ENCODE measurements at regions not wholly inside any gene's neighbourhood (a gene's known extent, or its start where the extent isn't known, plus 50 kb on each side); places are given as distances from the start of the nearest gene placed in this dataset.

GRCh38 chr12:31865023-31865422 is 94.2 kb upstream of the RESF1 start:
- TF ChIP-seq EZH2 (IDR thresholded peaks at IDR 0.05; ENCODE audit: insufficient read depth, poor library complexity, severe bottlenecking), result no peak
- no peak for TF ChIP-seq EZH2phosphoT487 (IDR thresholded peaks at IDR 0.05; ENCODE audit: insufficient read depth, low read depth)

Data from GM23248 (cell line).